IPS DF 6.9 (cell line): ENCODE measurements at regions not wholly inside any gene's neighbourhood (a gene's known extent, or its start where the extent isn't known, plus 50 kb on each side); places are given as distances from the start of the nearest gene placed in this dataset.

Experiments
- DNase-seq: peaks from one replicate; pipeline ENCODE4 v3.0.0-alpha.2; 2013; ENCODE audit warnings: low read depth, low spot score
- H3K27ac ChIP-seq: one replicate; pipeline ENCODE4 v1.5.1; 2013; ENCODE audit warnings: low read length, control low read depth
- H3K27me3 ChIP-seq: 2 replicates; pipeline ENCODE4 v1.6.1; 2013; ENCODE audit warnings: mild to moderate bottlenecking, low read length; ENCODE audit not compliant: control insufficient read depth, insufficient read depth
- H3K36me3 ChIP-seq: 2 replicates; pipeline ENCODE4 v1.6.1; 2013; ENCODE audit warnings: low read length; ENCODE audit not compliant: control insufficient read depth, insufficient read depth
- H3K4me1 ChIP-seq: 2 replicates; pipeline ENCODE4 v1.6.1; 2013; ENCODE audit warnings: low read length; ENCODE audit not compliant: control insufficient read depth, insufficient read depth
- H3K4me3 ChIP-seq: 2 replicates; pipeline ENCODE4 v1.5.1; 2013; ENCODE audit warnings: mild to moderate bottlenecking, low read length
- H3K9me3 ChIP-seq: 2 replicates; pipeline ENCODE4 v1.6.1; 2013; ENCODE audit warnings: low read length, inconsistent platforms; ENCODE audit not compliant: control insufficient read depth, insufficient read depth
- WGBS: extraction: QIAGEN DNeasy Blood & Tissue Kit; methylation state at CpG from one replicate; pipeline ENCODE4 v1.1.7; 2013; ENCODE audit warnings: mixed read lengths, missing lambda C conversion rate; ENCODE audit not compliant: insufficient read length, insufficient coverage; 5-methylcytosine and 5-hydroxymethylcytosine counted together

- WGBS: no CpG with 5 or more reads among the region's 4 CpGs
- Histone ChIP-seq H3K27ac (no peak overlapping the region), H3K4me1 (no peaks in the 10 kb centered on the region), H3K4me3 (no peak overlapping the region), H3K9me3 (no peaks in the 10 kb centered on the region), H3K27me3 (no peaks in the 10 kb centered on the region), H3K36me3 (no peaks in the 10 kb centered on the region)
- no peak for DNase-seq
These were observed 247.7 kb upstream of the PMFBP1 start for GRCh38 chr16:72419638-72420037.

GRCh38 chr16:72415379-72415778 lies 243.4 kb upstream of the PMFBP1 start:
- Histone ChIP-seq H3K27ac (no peak overlapping the region), H3K4me1 (no peaks in the 10 kb centered on the region; the same call in 1 of the 2 replicates), H3K9me3 (no peaks in the 10 kb centered on the region), H3K36me3 (no peaks in the 10 kb centered on the region), H3K4me3 (no peak overlapping the region), H3K27me3 (no peaks in the 10 kb centered on the region)
- no CpG with 5 or more reads among the region's 1 CpG for whole genome bisulfite sequencing
- DNase-seq: no peak

- Histone ChIP-seq H3K4me1 (no peaks in the 10 kb centered on the region; the same call in 1 of the 2 replicates), H3K27ac (no peak overlapping the region), H3K27me3 (no peaks in the 10 kb centered on the region), H3K4me3 (no peak overlapping the region), H3K36me3 (no peaks in the 10 kb centered on the region), H3K9me3 (no peaks in the 10 kb centered on the region)
- no CpG with 5 or more reads among the region's 2 CpGs for WGBS
- no peak for DNase-seq
These were observed 238.5 kb upstream of the PMFBP1 start for GRCh38 chr16:72410492-72410891.

GRCh38 chr16:72409423-72409822 lies 237.5 kb upstream of the PMFBP1 start:
- no peak overlapping the region for H3K27ac ChIP-seq
- no peaks in the 10 kb centered on the region; the same call in 1 of the 2 replicates for H3K4me1 ChIP-seq
- WGBS: no CpG with 5 or more reads among the region's 3 CpGs
- no peaks in the 10 kb centered on the region for H3K9me3 ChIP-seq
- H3K4me3 ChIP-seq: no peak overlapping the region
- peak; percentile 9 for DNase-seq
- no peaks in the 10 kb centered on the region for H3K27me3 ChIP-seq
- no peaks in the 10 kb centered on the region for H3K36me3 ChIP-seq

GRCh38 chr16:72406390-72406789 lies 234.4 kb upstream of the PMFBP1 start:
- Histone ChIP-seq H3K36me3 (no peaks in the 10 kb centered on the region), H3K4me3 (no peak overlapping the region), H3K9me3 (no peaks in the 10 kb centered on the region), H3K27ac (no peak overlapping the region), H3K27me3 (no peaks in the 10 kb centered on the region), H3K4me1 (no peaks in the 10 kb centered on the region; the same call in 1 of the 2 replicates)
- no peak for DNase-seq
- WGBS: no CpG with 5 or more reads among the region's 1 CpG

GRCh38 chr16:72404299-72404698 lies 232.3 kb upstream of the PMFBP1 start:
- H3K9me3 ChIP-seq: no peaks in the 10 kb centered on the region
- no peak for DNase-seq
- no peaks in the 10 kb centered on the region for H3K4me1 ChIP-seq
- no peaks in the 10 kb centered on the region for H3K27me3 ChIP-seq
- H3K36me3 ChIP-seq: no peaks in the 10 kb centered on the region
- no peak overlapping the region for H3K27ac ChIP-seq
- H3K4me3 ChIP-seq: no peak overlapping the region

- no peaks in the 10 kb centered on the region for H3K36me3 ChIP-seq
- H3K27ac ChIP-seq: no peak overlapping the region
- no peak for DNase-seq
- no peaks in the 10 kb centered on the region for H3K9me3 ChIP-seq
- no peaks in the 10 kb centered on the region for H3K27me3 ChIP-seq
- no peak overlapping the region for H3K4me3 ChIP-seq
- no peaks in the 10 kb centered on the region for H3K4me1 ChIP-seq
These were observed 229.1 kb upstream of the PMFBP1 start for GRCh38 chr16:72401084-72401361.

GRCh38 chr16:72400257-72401083 lies 228.5 kb upstream of the PMFBP1 start:
- H3K4me3 ChIP-seq: no peak overlapping the region
- peak; percentile 60 for DNase-seq
- H3K4me1 ChIP-seq: no peaks in the 10 kb centered on the region
- no peaks in the 10 kb centered on the region for H3K27me3 ChIP-seq
- WGBS: no CpG with 5 or more reads among the region's 6 CpGs
- no peak overlapping the region for H3K27ac ChIP-seq
- no peaks in the 10 kb centered on the region for H3K9me3 ChIP-seq
- no peaks in the 10 kb centered on the region for H3K36me3 ChIP-seq

GRCh38 chr16:72399811-72400210 lies 227.9 kb upstream of the PMFBP1 start:
- no CpG with 5 or more reads among the region's 1 CpG for WGBS
- Histone ChIP-seq H3K27me3 (no peaks in the 10 kb centered on the region), H3K4me1 (no peaks in the 10 kb centered on the region), H3K4me3 (no peak overlapping the region), H3K36me3 (no peaks in the 10 kb centered on the region), H3K9me3 (no peaks in the 10 kb centered on the region), H3K27ac (no peak overlapping the region)
- no peak for DNase-seq

GRCh38 chr16:72397876-72398275 lies 225.9 kb upstream of the PMFBP1 start:
- Histone ChIP-seq H3K27ac (no peak overlapping the region), H3K36me3 (no peaks in the 10 kb centered on the region)

GRCh38 chr16:72394526-72394925 lies 222.6 kb upstream of the PMFBP1 start:
- DNase-seq: no peak
- H3K9me3 ChIP-seq: no peaks in the 10 kb centered on the region
- no peak overlapping the region for H3K27ac ChIP-seq
- no peaks in the 10 kb centered on the region for H3K27me3 ChIP-seq
- no peaks in the 10 kb centered on the region for H3K4me1 ChIP-seq
- no peaks in the 10 kb centered on the region for H3K36me3 ChIP-seq
- no peak overlapping the region for H3K4me3 ChIP-seq

More at GRCh38 chr16:72397876-72398275, 225.9 kb upstream of the PMFBP1 start:
- no peaks in the 10 kb centered on the region for H3K4me1 ChIP-seq
- H3K9me3 ChIP-seq: no peaks in the 10 kb centered on the region
- no peak overlapping the region for H3K4me3 ChIP-seq
- DNase-seq: no peak
- H3K27me3 ChIP-seq: no peaks in the 10 kb centered on the region
